Vagina (tissue), 2 donors: ENCODE measurements at regions not wholly inside any gene's neighbourhood (a gene's known extent, or its start where the extent isn't known, plus 50 kb on each side); places are given as distances from the start of the nearest gene placed in this dataset.

ENCODE experiments used
- POLR2AphosphoS5 ChIP-seq, 2 donors: sonication (generic); formaldehyde crosslinking; IDR thresholded peaks; one replicate each; pipeline ENCODE4 v1.9.0; 2017; ENCODE audit warnings: antibody characterized with exemption in 2 of 2, mild to moderate bottlenecking in 2 of 2, low read depth in 1 of 2; ENCODE audit not compliant: insufficient read depth in 1 of 2
- TF ChIP-seq, protein P1 (sequence below), 3 experiments: fragments of 450-650 bp in 2 of 3; fragments of 200-600 bp in 1 of 3; sonication (generic) in 1 of 3; IDR thresholded peaks; one replicate each; pipeline ENCODE4 v1.5.1; 2017 to 2019; ENCODE audit warnings: antibody characterized with exemption in 3 of 3, mild to moderate bottlenecking in 2 of 3, moderate library complexity in 2 of 3

DNA sequence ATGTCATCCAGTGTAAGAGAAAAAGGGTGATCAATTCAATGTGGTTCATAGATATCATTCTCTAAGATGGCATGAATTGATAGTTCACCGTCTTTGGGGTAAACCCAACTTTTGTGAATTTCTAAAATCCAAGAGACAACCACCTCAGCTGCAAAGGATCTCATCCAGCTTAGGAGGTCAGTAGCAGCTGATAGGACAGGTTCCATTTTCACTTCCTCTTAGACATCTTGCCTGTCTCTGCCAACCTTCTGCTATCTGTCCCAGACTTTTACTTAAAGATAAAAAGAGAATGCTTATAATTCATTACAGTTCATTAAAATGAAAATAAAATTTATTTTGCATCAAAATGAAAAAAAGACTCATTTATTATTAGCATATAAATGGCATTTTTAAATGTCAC lies 468.2 kb downstream of the XYLT1 start:
- TF ChIP-seq, protein P1, sequence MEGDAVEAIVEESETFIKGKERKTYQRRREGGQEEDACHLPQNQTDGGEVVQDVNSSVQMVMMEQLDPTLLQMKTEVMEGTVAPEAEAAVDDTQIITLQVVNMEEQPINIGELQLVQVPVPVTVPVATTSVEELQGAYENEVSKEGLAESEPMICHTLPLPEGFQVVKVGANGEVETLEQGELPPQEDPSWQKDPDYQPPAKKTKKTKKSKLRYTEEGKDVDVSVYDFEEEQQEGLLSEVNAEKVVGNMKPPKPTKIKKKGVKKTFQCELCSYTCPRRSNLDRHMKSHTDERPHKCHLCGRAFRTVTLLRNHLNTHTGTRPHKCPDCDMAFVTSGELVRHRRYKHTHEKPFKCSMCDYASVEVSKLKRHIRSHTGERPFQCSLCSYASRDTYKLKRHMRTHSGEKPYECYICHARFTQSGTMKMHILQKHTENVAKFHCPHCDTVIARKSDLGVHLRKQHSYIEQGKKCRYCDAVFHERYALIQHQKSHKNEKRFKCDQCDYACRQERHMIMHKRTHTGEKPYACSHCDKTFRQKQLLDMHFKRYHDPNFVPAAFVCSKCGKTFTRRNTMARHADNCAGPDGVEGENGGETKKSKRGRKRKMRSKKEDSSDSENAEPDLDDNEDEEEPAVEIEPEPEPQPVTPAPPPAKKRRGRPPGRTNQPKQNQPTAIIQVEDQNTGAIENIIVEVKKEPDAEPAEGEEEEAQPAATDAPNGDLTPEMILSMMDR (IDR thresholded peaks at IDR 0.05) = no peak
- no peak for TF ChIP-seq POLR2AphosphoS5 (IDR thresholded peaks at IDR 0.05; ENCODE audit: insufficient read depth in 1 of 2, low read depth in 1 of 2)
